Testis (tissue), 2 donors: ENCODE measurements at regions not wholly inside any gene's neighbourhood (a gene's known extent, or its start where the extent isn't known, plus 50 kb on each side); places are given as distances from the start of the nearest gene placed in this dataset.

Experiments
- CTCF ChIP-seq, 3 experiments: fragments of 450-650 bp in 2 of 3; fragments of 200-600 bp in 1 of 3; sonication (generic) in 1 of 3; IDR thresholded peaks; one replicate each; pipeline ENCODE4 v1.5.1; 2016 to 2019; ENCODE audit warnings: antibody characterized with exemption in 3 of 3, mild to moderate bottlenecking in 2 of 3, moderate library complexity in 1 of 3
- POLR2A ChIP-seq: fragments of 450-650 bp; IDR thresholded peaks from one replicate; pipeline ENCODE4 v1.6.1; 2017; ENCODE audit warnings: antibody characterized with exemption, mild to moderate bottlenecking, moderate library complexity

DNA sequence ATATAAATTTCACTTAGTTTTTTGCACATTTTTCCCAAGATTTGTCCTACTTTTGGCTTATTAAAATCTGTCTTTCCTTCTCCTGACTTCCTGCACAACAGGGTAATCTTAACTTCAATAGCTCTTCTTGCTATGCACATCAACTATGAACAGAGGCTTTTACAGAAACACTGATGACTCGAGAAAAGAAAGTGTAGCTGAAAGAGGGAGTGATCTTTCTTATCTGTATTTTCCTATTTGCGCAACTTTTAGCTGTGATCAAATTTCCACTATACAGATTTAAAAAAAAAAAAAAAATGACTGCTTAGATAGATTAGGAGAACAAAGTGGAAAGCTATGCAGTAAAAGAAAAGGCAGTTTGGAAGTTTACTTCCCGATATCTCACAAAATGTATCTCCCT lies 406.9 kb downstream of the LIG4 start:
- TF ChIP-seq CTCF (IDR thresholded peaks at IDR 0.05): no peak
- no peak for TF ChIP-seq POLR2A
